Ascending aorta (tissue), 2 donors: ENCODE measurements at regions not wholly inside any gene's neighbourhood (a gene's known extent, or its start where the extent isn't known, plus 50 kb on each side); places are given as distances from the start of the nearest gene placed in this dataset.

Experiments used
- DNase-seq, 2 donors: peaks; one replicate each; pipeline ENCODE4 v3.0.0-alpha.2; 2019; ENCODE audit warnings: low spot score in 2 of 2
- H3K27ac ChIP-seq, 2 donors: fragments of 200-600 bp; sonication (generic); one replicate each; pipeline ENCODE4 v1.5.1; 2016 to 2017; ENCODE audit warnings: mild to moderate bottlenecking in 1 of 2
- H3K27me3 ChIP-seq: fragments of 200-600 bp; sonication (generic); one replicate; pipeline ENCODE4 v1.5.1; 2017
- H3K36me3 ChIP-seq, 2 donors: fragments of 200-600 bp; sonication (generic); one replicate each; pipeline ENCODE4 v1.5.1; 2016
- H3K4me1 ChIP-seq, 2 donors: fragments of 200-600 bp; sonication (generic); one replicate each; pipeline ENCODE4 v1.5.1; 2016 to 2017; ENCODE audit warnings: mild to moderate bottlenecking in 1 of 2
- H3K4me3 ChIP-seq, 2 donors: fragments of 200-600 bp; sonication (generic); one replicate each; pipeline ENCODE4 v1.5.1; 2016 to 2017; ENCODE audit warnings: mild to moderate bottlenecking in 1 of 2
- H3K9me3 ChIP-seq, 2 donors: fragments of 200-600 bp; sonication (generic); one replicate each; pipeline ENCODE4 v1.5.1; 2016
- CTCF ChIP-seq, 3 experiments: fragments of 200-600 bp in 2 of 3; fragments of 450-650 bp in 1 of 3; sonication (generic) in 2 of 3; IDR thresholded peaks; one replicate each; pipeline ENCODE4 v1.5.1; 2016 to 2019; ENCODE audit warnings: antibody characterized with exemption in 3 of 3, mild to moderate bottlenecking in 1 of 3, moderate library complexity in 1 of 3
- intact Hi-C: fragments of 100-400 bp; cut with DNase I; formaldehyde crosslinking; loops from one replicate; pipeline ENCODE4 v1.15.1; 2023

DNA sequence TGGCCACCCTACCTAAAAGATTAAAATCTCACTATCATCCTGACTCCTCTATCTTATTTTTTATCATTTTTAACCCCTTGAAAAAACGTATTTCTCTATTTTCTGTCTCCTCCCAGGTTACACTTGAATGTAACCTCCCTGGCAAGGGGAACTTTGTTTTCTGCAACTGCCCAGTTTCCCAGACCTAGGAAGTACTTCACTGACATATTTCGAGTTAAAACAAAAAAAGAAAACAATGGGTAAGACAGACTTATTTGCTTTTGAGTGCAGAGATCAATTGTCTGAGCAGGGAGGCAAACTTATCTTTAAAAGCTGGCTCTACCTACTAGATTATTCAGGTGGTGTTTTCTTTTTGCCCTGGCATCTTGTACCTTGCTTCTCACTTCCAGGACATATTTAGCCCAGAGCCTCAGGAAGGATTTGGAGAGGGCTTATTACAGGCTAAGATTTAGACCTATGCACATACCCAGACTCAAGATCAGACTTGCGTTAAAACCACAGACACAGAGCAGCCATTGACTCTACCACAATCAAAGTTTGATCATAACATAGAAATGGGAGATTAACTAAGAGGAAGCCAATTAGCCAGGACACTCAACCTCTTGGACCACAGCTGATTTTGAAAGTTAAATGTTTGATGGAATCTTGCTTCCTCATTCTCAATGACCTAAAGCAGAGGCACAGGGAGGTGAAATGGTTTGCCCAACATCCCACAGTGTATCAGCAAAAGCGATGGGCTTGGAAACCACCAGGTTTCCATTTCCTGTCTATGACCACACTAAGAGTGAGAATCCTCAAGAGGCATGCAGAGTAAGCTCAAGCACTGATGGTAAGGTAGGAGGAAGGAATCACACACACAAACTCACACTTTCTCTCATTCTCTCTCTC lies 169.5 kb upstream of the THBS1 start:
- H3K4me1 ChIP-seq = no peaks in the 10 kb centered on the region
- no peaks in the 10 kb centered on the region for H3K9me3 ChIP-seq
- intact Hi-C loops = no loop called here
- H3K4me3 ChIP-seq = no peak overlapping the region
- no peak overlapping the region for H3K27ac ChIP-seq
- no peaks in the 10 kb centered on the region for H3K27me3 ChIP-seq
- no peak for DNase-seq
- H3K36me3 ChIP-seq = no peaks in the 10 kb centered on the region
- TF ChIP-seq CTCF (IDR thresholded peaks at IDR 0.05) = no peak

DNA sequence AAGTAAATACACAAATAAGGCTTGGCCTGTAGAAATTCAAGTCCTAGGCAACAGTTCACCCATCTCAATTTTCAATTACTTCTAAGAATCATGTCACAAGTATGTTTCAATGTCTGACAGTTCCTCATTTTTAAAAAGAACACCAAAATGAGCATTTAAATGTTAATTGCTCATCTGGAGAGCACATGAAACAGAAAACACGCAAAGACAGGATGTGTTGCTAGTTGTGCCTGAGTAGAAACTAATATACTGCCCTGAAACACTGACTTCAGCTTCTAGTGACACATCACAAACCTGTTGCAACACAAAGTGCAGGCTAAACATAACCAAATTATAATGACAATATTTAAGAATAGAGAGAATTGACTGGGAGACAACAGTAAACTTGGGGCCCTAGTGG lies 167.3 kb upstream of the THBS1 start:
- H3K27ac ChIP-seq = no peak overlapping the region
- no peak overlapping the region for H3K4me3 ChIP-seq
- H3K9me3 ChIP-seq = no peaks in the 10 kb centered on the region
- no peaks in the 10 kb centered on the region for H3K27me3 ChIP-seq
- intact Hi-C loops = no loop called here
- no peaks in the 10 kb centered on the region for H3K36me3 ChIP-seq
- no peaks in the 10 kb centered on the region for H3K4me1 ChIP-seq
- TF ChIP-seq CTCF (IDR thresholded peaks at IDR 0.05) = no peak
- DNase-seq = no peak

GRCh38 chr15:39414201-39414600 lies 166.7 kb upstream of the THBS1 start:
- Histone ChIP-seq H3K27ac (no peak overlapping the region), H3K36me3 (no peaks in the 10 kb centered on the region), H3K4me3 (no peak overlapping the region), H3K27me3 (no peaks in the 10 kb centered on the region), H3K4me1 (no peaks in the 10 kb centered on the region), H3K9me3 (no peaks in the 10 kb centered on the region)
- TF ChIP-seq CTCF (IDR thresholded peaks at IDR 0.05) = no peak
- intact Hi-C loops = no loop called here
- no peak for DNase-seq

- no peaks in the 10 kb centered on the region for H3K4me1 ChIP-seq
- no peak for TF ChIP-seq CTCF (IDR thresholded peaks at IDR 0.05)
- DNase-seq = no peak
- H3K27ac ChIP-seq = no peak overlapping the region
- H3K27me3 ChIP-seq = no peaks in the 10 kb centered on the region
- H3K36me3 ChIP-seq = no peaks in the 10 kb centered on the region
- no peak overlapping the region for H3K4me3 ChIP-seq
- intact Hi-C loops = no loop called here
- H3K9me3 ChIP-seq = no peaks in the 10 kb centered on the region
These were observed 165.2 kb upstream of the THBS1 start for GRCh38 chr15:39415634-39416033.

- intact Hi-C loops = no loop called here
- TF ChIP-seq CTCF (IDR thresholded peaks at IDR 0.05) = no peak
- H3K4me3 ChIP-seq = no peak overlapping the region
- no peaks in the 10 kb centered on the region for H3K27me3 ChIP-seq
- no peak overlapping the region for H3K27ac ChIP-seq
- no peaks in the 10 kb centered on the region for H3K4me1 ChIP-seq
- no peaks in the 10 kb centered on the region for H3K9me3 ChIP-seq
- no peak for DNase-seq
- no peaks in the 10 kb centered on the region for H3K36me3 ChIP-seq
These were observed 164.6 kb upstream of the THBS1 start for GRCh38 chr15:39416258-39416657.
